GM18909 (cell line): ENCODE measurements at regions not wholly inside any gene's neighbourhood (a gene's known extent, or its start where the extent isn't known, plus 50 kb on each side); places are given as distances from the start of the nearest gene placed in this dataset.

Source experiments
- ATAC-seq: cut with Tn5 transposase; IDR thresholded peaks from one replicate; pipeline ENCODE4 v1.9.1; 2021; ENCODE audit warnings: mild to moderate bottlenecking; ENCODE audit not compliant: unreplicated experiment, poor library complexity

GRCh38 chr18:59848002-59848401 is 51.8 kb upstream of the PMAIP1 start:
- no peak for ATAC-seq

DNA sequence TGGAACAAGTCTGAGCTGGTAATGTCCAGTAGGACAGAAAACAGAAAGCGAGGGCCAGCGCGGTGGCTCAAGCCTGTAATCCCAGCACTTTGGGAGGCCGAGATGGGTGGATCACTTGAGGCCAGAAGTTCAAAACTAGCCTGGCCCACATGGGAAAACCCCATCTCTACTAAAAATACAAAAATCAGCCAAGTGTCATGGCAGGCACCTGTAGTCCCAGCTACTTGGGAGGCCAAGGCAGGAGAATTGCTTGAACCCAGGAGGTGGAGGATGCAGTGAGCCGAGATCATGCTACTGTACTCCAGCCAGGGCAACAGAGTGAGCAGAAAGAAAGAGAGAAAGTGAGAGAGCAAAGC is 52.3 kb upstream of the PMAIP1 start:
- peak; percentile 16 for ATAC-seq

DNA sequence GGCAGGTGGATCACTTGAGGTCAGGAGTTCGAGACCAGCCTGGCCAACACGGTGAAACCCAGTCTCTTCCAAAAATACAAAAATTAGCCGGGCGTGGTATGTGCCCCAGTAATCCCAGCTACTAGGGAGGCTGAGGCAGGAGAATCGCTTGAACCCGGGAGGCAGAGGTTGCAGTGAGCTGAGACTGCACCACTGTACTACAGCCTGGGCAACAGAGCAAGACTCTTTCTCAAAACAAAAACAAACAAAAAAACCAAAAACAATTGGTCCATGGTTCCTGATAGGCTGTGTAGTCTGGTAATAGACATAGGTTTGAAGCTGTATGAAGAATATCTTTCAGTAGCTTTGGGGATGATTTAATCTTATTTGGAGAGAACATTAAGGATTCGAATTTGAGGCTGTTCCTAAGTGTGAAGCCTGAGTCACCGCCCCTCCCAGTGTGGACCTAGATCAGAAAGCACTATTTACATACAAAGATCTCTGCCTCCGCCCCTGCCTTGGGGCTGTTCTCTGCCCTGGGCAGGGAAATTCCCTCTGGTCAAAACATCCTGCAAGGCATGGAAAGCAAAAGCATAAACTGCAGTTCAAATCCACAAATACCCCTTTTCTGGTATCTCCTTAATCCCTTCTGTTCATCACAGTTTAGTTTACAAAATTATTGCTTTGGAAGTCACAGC is 52.8 kb upstream of the PMAIP1 start:
- peak; percentile 90 for ATAC-seq

DNA sequence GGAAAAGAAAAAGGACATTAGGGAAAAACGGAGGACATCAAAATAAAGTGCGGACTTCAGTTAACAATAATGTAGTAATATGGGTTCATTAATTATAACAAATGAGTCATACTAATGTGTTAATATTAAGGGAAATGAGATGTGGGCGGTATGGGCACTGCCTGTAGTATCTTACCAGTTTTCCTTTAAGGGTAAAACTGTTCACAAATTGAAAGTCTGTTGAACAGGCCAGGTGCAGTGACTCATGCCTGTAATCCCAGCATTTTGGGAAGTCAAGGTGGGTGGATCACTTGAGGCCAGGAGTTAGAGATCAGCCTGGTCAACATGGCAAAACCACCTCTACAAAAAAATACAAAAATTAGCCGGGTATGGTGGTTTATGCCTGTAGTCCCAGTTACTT is 56.8 kb upstream of the PMAIP1 start:
- no peak for ATAC-seq

DNA sequence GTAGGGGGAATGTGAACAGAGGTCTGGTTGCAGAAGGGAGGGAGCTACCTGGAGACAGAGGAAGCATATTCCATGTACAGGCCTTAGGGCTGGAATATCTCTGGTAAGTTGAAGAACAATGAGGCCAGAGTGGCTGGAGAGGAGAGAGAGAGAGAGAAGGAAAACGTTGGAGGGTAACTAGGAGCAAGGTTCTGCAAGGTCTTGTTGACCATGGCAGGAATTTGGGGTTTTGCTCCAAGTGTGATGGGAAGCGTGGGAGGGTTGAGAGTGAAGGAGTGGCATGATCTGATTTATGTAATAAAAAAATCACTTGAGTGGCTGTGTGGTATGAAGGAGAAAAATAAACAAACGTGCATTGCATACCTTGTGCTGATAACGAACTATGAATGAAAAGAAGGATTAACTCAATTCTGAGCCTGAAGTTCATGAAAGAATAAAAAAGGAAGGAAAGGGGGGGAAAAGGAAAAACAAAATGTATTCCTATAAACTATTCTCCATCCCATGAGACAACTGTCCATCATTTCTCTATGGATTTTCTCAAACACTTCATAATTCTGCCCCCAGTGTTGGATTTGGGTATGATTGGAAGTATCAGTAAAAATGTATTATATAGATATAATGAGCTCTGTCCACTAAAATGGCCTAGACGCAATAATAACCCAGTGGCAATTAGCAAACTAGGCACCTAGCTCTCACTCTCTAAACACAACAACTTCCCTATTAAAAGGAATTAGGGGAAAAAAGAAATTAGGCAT is 59.7 kb upstream of the PMAIP1 start:
- no peak for ATAC-seq

GRCh38 chr18:59839246-59839645 is 60.5 kb upstream of the PMAIP1 start:
- ATAC-seq, result no peak

GRCh38 chr18:59837586-59837985 is 62.2 kb upstream of the PMAIP1 start:
- peak; percentile 68 for ATAC-seq

DNA sequence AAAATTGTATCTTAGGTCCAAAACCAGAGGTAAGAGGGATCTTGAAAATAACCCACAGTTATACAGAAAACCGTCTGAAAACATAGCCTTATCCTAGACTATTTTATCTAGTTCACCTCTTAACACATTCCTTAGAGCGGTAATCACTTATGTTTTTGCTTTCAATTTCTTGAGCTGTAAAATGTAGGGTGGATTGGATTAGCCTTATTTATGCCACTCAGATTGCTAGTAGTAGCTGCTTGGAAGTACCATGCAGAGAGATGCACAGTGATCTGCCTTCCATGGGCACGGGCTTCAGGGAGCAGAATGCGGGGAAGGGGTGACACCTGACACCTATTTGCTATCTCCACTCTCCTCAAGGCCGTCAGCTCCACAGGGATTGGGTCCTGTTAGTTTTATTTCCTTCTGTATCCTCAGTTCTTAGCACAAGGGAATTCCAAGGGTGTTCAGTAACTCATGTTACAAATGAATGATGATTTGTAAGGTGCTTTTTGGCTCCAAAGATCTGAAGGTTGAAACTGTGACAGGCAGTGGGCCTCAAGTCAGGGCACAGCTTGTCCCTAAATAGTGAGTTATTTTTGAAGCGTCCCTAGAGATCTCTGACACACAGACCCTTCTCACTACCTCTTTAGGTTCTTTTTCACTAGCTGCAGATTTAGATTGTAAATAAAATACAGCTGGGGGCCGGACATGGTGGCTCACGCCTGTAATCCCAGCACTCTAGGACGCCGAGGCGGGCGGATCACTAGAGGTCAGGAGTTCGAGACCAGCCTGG is 64.0 kb upstream of the PMAIP1 start:
- ATAC-seq, result peak; percentile 32

DNA sequence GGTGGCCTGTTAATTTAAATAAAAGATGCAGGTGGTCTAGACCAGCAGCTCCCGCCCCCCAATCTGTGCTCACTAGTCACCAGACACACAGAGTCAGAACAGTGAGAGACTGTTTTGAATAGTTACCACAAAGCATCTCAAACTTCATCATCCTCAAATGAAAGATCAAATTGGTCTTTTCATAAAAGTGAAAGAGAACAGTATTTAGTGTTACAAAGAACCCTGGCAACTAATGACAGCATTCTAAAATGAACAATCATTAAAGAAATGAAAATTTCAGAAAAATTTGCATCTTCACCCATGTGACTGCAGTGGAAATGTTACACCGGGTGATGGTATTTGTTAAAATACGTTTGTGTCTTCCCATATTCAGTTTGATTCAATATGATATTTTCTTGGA is 65.5 kb upstream of the PMAIP1 start:
- ATAC-seq, result peak; percentile 41

DNA sequence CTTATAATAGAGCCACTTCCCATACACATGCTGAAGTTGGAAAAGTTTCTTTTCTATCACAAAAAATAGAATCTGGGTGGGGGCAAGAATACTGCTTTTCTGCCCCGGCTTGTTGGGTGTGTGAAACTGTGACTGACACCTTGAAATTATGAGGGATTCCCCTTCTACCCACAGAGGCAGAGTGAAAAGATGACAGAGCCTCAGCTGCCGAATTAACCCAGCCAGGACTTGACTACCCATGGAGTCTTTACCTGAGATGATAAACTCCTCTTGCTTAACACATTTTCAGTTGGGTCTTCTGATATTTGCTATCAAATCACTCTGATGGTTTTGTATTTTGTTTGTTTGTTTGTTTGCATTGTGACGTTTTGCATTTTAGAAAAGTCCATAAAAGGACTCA is 66.0 kb upstream of the PMAIP1 start:
- peak; percentile 81 for ATAC-seq

- peak; percentile 90 for ATAC-seq
Observed at GRCh38 chr18:59823596-59824195, 76.1 kb upstream of the PMAIP1 start.

DNA sequence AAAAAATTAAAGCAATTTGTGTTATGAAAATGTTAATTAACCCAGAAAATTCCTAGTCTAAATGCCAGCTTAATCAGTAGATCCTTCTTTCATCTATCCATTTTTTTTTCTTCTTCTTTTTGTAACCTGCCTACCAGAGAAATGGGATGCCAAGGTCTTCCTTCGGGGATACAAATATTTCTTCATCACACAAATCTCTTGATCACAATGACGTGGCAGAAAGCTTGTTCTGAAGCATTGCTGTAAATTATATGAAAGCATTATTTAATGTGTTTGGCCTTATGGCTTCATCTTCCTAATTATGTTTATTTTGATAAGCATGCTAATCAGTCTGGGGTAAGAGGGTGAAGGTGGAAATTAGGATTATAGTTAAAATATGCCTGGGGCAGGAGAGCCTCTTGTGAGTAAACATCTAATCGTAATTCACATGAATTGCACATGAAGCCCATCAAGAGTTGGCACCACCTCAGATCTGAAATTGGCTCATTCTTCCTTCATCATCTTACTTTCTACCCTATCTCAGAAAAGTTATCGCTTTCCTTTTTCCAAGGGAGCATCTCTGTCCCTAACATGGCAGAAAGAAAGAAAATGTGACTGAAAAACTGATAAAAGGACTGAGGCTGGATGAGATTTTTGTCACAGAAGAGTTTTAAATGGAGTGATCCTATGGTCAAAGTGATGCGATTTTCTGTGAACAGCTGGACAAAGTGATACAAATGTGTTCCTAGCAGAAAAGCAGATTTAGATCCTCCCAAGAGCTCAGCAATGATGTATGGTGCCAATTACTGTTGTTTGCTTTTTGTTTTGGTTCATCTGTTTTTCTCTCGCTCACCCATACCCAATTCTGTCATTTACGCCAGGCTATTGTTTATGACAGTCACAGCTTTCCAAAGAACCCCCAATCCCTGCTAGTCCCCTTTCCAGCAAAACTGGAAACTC is 76.9 kb upstream of the PMAIP1 start:
- no peak for ATAC-seq

- ATAC-seq, result no peak
Observed at GRCh38 chr18:59821983-59822382, 77.8 kb upstream of the PMAIP1 start.

DNA sequence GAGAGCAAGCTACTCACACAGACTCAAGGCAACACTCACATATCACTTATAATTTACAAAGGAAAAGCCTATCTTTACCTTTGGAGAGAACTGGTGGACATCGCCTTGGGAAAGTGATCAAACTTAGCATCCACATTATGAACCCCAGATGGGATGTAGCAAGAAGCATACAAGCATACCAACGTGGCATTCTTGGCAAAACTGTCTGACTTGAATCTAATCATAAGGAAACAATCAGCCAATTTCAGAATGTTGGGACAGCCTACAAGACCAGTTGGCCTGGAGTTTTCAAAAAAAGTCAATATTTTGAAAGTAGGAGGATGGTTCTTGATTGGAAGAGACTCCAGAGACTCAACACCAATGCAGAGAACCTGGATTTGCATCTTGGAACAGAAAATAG is 79.1 kb upstream of the PMAIP1 start:
- no peak for ATAC-seq

DNA sequence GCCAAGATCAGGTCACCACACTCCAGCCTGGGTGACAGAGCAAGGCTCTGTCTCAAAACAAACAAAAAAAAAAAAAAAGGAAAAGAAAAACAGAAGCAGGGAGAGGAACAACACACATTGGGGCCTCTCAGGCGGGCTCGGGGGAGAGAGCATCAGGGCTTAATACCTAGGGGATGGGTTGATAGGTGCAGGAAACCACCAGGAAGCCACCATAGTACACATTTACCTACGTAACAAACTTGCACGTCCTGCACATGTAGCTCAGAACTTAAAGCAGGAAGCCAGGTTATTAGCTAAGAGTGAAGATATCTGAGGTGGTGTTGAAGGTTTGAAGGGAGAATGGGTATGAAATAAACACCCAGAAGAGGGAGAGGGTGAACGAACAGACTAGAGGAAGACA is 81.0 kb upstream of the PMAIP1 start:
- no peak for ATAC-seq

GRCh38 chr18:59814891-59815290 is 84.9 kb upstream of the PMAIP1 start:
- no peak for ATAC-seq

DNA sequence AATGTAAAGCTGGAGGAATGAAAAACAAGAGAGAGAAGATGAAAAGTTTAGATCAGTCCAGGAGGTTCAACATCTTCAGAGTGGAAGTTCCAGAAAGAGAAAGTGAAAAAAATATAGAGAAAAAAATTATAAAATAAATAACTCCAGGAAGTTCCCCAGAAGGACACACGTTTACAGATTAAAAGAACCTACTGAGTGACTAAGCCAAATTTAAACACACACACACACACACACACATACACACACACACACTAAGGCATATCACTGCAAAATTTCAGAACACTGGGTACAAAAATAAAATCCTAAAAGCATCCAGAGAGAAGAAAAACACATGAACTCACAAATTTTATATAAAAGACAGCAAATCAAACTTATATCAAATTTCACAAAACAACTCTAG is 85.9 kb upstream of the PMAIP1 start:
- no peak for ATAC-seq

- no peak for ATAC-seq
Observed at GRCh38 chr18:59810735-59811520, 88.9 kb upstream of the PMAIP1 start.

- no peak for ATAC-seq
Observed at GRCh38 chr18:59810183-59810582, 89.6 kb upstream of the PMAIP1 start.
